SH-SY5Y (cell line): ENCODE measurements at regions not wholly inside any gene's neighbourhood (a gene's known extent, or its start where the extent isn't known, plus 50 kb on each side); places are given as distances from the start of the nearest gene placed in this dataset.

Experiments used
- GATA2 ChIP-seq: IDR thresholded peaks from 2 replicates; pipeline ENCODE4 v1.6.1; 2011; ENCODE audit warnings: mild to moderate bottlenecking, low read depth, low read length
- GATA3 ChIP-seq: IDR thresholded peaks from 2 replicates; pipeline ENCODE4 v1.6.1; 2011; ENCODE audit warnings: low read depth, mild to moderate bottlenecking, low read length, moderate library complexity

GRCh38 chr9:19965336-19965735 is 176.5 kb upstream of the SLC24A2 start:
- TF ChIP-seq GATA2 (no peak), GATA3 (no peak)
